GM12892 (cell line): ENCODE measurements at regions not wholly inside any gene's neighbourhood (a gene's known extent, or its start where the extent isn't known, plus 50 kb on each side); places are given as distances from the start of the nearest gene placed in this dataset.

Experiments used
- POLR2AphosphoS5 ChIP-seq: IDR thresholded peaks from 2 replicates; pipeline ENCODE4 v1.6.1; 2011; ENCODE audit warnings: low read depth, low read length, control low read depth
- TAF1 ChIP-seq: IDR thresholded peaks from 2 replicates; pipeline ENCODE4 v1.6.1; 2011; ENCODE audit warnings: low read depth, mild to moderate bottlenecking, control low read depth, low read length, borderline replicate concordance

DNA sequence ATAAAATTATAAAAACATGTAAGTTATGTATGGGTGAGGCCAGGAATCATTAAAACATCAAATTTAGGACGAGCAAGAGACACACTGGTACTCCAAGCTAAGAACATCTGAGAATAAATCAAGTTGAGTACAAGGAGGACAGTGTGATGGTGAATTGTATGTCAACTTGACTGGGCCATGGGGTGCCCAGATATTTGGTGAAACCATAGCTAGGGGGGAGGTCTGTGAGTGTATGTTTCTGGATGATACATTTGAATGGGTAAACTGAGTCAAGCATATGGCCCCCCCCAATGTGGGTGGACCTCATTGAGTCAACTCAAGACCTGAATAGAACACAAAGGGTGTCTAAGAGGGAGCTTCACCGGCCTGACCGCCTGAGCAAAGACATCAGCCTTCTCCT lies 115.3 kb upstream of the BCOR start:
- TF ChIP-seq POLR2AphosphoS5 (no peak), TAF1 (no peak)
